HFF-Myc (cell line): ENCODE measurements at regions not wholly inside any gene's neighbourhood (a gene's known extent, or its start where the extent isn't known, plus 50 kb on each side); places are given as distances from the start of the nearest gene placed in this dataset.

ENCODE experiments used
- DNase-seq: peaks from one replicate; pipeline ENCODE4 v3.0.0-alpha.2; 2011; ENCODE audit warnings: low read depth; ENCODE audit errors: extremely low read depth
- H3K4me3 ChIP-seq: replicated peaks from 2 replicates; pipeline ENCODE4 v1.5.1; 2011; ENCODE audit warnings: low read depth, mild to moderate bottlenecking, control low read depth, low read length
- CTCF ChIP-seq: IDR thresholded peaks from 2 replicates; pipeline ENCODE4 v1.5.1; 2012; ENCODE audit warnings: mild to moderate bottlenecking, low read depth, low read length, control low read depth; ENCODE audit errors: missing control alignments

GRCh38 chr20:10868299-10868698, 194.5 kb upstream of the JAG1 start:
- no peak overlapping the region for H3K4me3 ChIP-seq
- TF ChIP-seq CTCF, result no peak
- no peak for DNase-seq

DNA sequence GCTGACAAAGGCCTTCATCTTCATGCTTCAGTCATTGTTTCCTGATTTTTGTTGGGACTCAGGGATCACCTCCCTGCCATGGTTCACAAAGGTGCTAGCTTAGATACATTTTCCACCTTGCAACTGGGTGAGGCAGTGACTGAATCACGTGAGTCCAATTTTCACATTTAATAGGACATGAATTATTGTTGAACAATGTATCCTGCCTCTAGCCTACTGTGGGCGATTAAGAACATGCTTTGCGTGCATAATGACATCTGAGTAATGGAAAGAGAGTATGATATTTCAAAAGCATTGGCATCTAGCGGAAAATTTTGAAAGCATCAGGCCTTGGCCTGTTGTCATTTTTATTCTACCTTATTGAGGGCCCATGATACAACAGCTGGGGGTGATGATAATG, 199.2 kb upstream of the JAG1 start:
- TF ChIP-seq CTCF, result no peak
- no peak for DNase-seq
- no peak overlapping the region for H3K4me3 ChIP-seq

GRCh38 chr20:10875653-10876052, 201.9 kb upstream of the JAG1 start:
- no peak overlapping the region for H3K4me3 ChIP-seq
- TF ChIP-seq CTCF, result no peak
- no peak for DNase-seq

- DNase-seq, result no peak
- H3K4me3 ChIP-seq, result no peak overlapping the region
- no peak for TF ChIP-seq CTCF
Observed at GRCh38 chr20:10876558-10876957, 202.8 kb upstream of the JAG1 start.

- TF ChIP-seq CTCF, result no peak
- H3K4me3 ChIP-seq, result no peak overlapping the region
- DNase-seq, result peak; percentile 16
Observed at GRCh38 chr20:10877342-10877741, 203.5 kb upstream of the JAG1 start.

GRCh38 chr20:10883166-10883565, 209.4 kb upstream of the JAG1 start:
- H3K4me3 ChIP-seq, result no peak overlapping the region
- DNase-seq, result no peak
- no peak for TF ChIP-seq CTCF

DNA sequence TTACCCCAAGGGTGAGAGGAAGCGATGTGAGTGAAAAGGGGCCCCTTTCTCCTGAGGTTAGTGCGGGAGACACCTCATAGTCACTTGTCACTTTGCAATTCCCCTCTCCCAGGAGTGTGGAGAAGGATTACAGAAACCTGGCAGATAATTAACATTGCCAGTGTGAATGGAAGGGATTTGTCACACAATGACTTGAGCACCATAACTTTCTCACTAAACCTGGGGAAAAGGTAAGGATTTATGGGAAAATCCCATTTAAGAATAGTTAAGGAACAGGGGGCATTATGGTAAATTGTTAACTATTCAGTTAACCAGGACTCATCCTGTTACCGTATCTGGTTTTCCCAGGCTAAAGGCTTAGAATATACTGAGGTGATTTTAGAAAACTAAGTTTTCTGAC, 219.5 kb upstream of the JAG1 start:
- TF ChIP-seq CTCF, result no peak
- H3K4me3 ChIP-seq, result no peak overlapping the region
- no peak for DNase-seq
